ENCODE measurements at regions not wholly inside any gene's neighbourhood (a gene's known extent, or its start where the extent isn't known, plus 50 kb on each side); places are given as distances from the start of the nearest gene placed in this dataset.

DNA sequence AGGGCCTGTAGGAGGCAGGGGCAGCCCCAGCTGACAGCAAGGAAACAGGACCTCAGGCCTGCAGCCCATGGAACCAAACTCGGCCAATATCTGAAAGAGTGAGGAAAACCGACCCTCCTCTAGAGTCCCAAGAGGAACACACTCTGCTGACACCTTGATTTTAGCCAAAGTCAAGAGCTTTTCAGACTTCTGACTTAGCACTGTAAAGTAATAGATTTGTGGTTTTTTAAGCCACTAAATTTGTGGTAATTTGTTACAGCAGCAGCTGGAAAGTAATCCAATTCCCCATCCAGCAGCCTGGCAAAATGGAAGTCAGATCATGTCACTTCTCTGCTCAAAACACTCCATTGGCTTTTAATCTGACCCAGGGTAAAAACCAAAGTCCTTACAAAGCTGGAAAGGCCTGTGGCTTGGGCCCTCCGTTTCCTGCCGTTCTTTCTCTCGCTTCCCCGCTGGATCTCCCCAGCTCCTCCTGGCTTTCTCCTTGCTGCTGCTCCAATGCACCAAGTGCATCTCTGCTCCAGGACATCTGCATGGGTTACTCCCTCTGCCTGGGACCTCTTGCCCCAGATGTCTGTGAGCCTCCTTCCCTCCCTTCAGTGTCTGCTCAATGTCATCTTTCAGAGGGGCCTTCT, 79.0 kb downstream of the C5orf15 start:
- DNase-seq = no peak
- Histone ChIP-seq H3K27me3 (ENCODE audit: low read depth) (no peaks in the 10 kb centered on the region), H3K9me3 (no peaks in the 10 kb centered on the region), H3K4me3 (no peak overlapping the region), H3K4me1 (no peaks in the 10 kb centered on the region), H3K36me3 (no peaks in the 10 kb centered on the region), H3K27ac (no peak overlapping the region)
- no peak for ATAC-seq
- intact Hi-C loops (cut with DNase I) = no loop called here
- TF ChIP-seq, protein P1, sequence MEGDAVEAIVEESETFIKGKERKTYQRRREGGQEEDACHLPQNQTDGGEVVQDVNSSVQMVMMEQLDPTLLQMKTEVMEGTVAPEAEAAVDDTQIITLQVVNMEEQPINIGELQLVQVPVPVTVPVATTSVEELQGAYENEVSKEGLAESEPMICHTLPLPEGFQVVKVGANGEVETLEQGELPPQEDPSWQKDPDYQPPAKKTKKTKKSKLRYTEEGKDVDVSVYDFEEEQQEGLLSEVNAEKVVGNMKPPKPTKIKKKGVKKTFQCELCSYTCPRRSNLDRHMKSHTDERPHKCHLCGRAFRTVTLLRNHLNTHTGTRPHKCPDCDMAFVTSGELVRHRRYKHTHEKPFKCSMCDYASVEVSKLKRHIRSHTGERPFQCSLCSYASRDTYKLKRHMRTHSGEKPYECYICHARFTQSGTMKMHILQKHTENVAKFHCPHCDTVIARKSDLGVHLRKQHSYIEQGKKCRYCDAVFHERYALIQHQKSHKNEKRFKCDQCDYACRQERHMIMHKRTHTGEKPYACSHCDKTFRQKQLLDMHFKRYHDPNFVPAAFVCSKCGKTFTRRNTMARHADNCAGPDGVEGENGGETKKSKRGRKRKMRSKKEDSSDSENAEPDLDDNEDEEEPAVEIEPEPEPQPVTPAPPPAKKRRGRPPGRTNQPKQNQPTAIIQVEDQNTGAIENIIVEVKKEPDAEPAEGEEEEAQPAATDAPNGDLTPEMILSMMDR (IDR thresholded peaks at IDR 0.05) = no peak

DNA sequence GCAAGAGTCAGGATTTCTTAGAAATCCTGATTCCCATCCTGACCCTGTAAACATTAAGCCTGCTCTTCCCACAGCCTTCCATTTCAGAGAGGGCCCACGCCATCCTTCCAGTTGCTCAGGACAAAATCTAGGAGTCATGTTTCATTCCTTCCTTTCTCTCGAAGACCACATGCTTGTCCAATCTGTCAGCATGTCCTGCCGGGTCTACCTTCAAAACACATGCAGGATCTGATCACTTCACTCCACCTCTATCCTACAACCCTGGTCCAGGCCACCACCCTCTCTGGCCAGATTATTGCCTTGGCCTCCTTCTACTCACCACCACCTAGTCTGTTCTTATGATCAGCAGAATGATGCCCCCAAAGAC, 79.8 kb downstream of the C5orf15 start:
- Histone ChIP-seq H3K36me3 (no peaks in the 10 kb centered on the region), H3K9me3 (no peaks in the 10 kb centered on the region), H3K4me3 (no peak overlapping the region), H3K4me1 (no peaks in the 10 kb centered on the region), H3K27me3 (ENCODE audit: low read depth) (no peaks in the 10 kb centered on the region), H3K27ac (no peak overlapping the region)
- ATAC-seq (no peak), DNase-seq (no peak)
- intact Hi-C loops (cut with DNase I) = no loop called here
- TF ChIP-seq, protein P1 (IDR thresholded peaks at IDR 0.05) = no peak

DNA sequence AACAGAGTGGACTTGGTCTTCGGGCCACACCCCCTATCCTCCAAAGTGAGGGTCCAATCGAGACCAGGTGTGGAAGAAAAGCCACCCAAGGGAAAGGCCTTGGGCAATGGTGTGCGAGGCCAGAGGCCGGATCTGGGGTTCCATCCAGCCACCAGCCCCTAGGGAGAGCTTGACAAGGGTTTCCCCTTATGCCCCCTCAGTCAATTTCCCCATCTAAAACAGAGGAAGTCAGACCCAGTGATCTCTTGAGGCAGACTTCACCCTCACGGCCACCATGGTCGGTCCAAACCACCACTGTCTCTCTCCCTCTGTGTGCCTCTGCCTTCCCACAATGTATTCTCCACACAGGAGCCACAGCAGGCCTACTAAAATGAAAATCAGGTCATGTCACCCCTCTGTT, 82.9 kb downstream of the C5orf15 start:
- TF ChIP-seq, protein P1 (IDR thresholded peaks at IDR 0.05) = no peak
- ATAC-seq (no peak), DNase-seq (no peak)
- Histone ChIP-seq H3K27ac (no peak overlapping the region), H3K4me1 (no peaks in the 10 kb centered on the region), H3K36me3 (no peaks in the 10 kb centered on the region), H3K9me3 (no peaks in the 10 kb centered on the region), H3K27me3 (ENCODE audit: low read depth) (peaks cover 10% of the 10 kb centered on the region), H3K4me3 (no peak overlapping the region)
- intact Hi-C loops (cut with DNase I) = no loop called here

DNA sequence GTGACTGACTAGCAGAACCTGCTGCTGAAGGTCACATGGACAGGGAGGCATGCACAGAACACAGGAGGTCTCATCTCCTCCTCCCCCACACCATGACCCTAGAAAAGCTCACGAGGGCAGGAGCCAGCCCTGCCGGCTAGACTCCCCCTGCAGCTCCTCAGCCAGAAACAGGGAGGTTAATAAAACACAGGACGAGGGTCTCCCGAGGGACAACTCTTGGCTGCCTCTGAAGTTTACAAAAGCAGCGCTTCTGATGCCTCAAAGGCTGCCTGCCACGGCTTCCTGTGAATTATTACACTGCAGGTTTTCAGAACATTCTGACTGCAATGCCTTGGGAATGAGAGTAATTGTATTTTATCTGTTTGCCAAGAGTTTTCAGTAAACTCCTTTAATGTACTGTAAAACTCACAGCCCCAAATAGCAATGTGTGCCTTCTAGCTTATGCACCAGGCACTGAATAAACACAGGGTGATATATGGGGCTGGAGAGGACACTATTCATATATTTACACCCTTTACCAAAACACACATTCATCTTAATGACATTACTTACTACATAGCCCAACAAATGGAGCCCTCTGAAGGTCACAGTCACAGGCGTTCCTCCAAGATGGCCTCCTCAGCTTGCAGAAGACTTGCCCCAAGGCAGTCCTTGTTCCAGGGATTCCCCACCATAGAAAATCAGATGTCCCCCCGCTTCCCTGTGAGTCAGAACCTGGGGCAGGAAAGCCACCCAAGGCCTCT, 83.7 kb downstream of the C5orf15 start:
- Histone ChIP-seq H3K4me3 (no peak overlapping the region), H3K36me3 (no peaks in the 10 kb centered on the region), H3K9me3 (no peaks in the 10 kb centered on the region), H3K4me1 (no peaks in the 10 kb centered on the region), H3K27ac (no peak overlapping the region), H3K27me3 (ENCODE audit: low read depth) (peaks cover 10% of the 10 kb centered on the region)
- TF ChIP-seq, protein P1 (IDR thresholded peaks at IDR 0.05) = no peak
- intact Hi-C loops (cut with DNase I) = no loop called here
- no peak for ATAC-seq
- DNase-seq = no peak

DNA sequence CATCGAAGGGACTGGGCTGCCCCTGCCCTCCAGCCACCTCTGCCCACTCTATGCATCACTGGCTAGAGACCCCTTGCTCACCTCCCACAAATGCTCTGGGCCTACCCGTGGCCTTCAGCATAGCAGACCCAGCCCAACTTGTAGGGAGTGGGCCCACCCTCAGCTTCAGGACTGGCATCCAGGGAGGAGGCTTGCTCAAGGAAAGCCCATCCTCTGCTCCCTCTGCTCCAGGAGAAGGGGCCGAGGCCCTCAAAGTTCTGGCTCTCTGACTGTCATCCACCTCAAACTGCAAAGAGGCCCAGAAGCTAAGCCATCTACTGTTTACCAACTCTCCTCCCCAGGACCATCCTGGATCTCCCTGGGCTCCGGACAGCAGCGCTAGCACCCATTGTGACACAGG, 84.5 kb downstream of the C5orf15 start:
- TF ChIP-seq, protein P1 (IDR thresholded peaks at IDR 0.05) = no peak
- DNase-seq = no peak
- no peak overlapping the region for H3K27ac ChIP-seq

More for the DNA sequence above, 84.5 kb downstream of the C5orf15 start:
- intact Hi-C loops (cut with DNase I) = no loop called here
- no peaks in the 10 kb centered on the region for H3K4me1 ChIP-seq
- H3K4me3 ChIP-seq = no peak overlapping the region
- no peaks in the 10 kb centered on the region for H3K9me3 ChIP-seq
- no peak for ATAC-seq
- peaks cover 10% of the 10 kb centered on the region for H3K27me3 ChIP-seq (ENCODE audit: low read depth)
- H3K36me3 ChIP-seq = no peaks in the 10 kb centered on the region
